ENCODE measurements at regions not wholly inside any gene's neighbourhood (a gene's known extent, or its start where the extent isn't known, plus 50 kb on each side); places are given as distances from the start of the nearest gene placed in this dataset.

DNA sequence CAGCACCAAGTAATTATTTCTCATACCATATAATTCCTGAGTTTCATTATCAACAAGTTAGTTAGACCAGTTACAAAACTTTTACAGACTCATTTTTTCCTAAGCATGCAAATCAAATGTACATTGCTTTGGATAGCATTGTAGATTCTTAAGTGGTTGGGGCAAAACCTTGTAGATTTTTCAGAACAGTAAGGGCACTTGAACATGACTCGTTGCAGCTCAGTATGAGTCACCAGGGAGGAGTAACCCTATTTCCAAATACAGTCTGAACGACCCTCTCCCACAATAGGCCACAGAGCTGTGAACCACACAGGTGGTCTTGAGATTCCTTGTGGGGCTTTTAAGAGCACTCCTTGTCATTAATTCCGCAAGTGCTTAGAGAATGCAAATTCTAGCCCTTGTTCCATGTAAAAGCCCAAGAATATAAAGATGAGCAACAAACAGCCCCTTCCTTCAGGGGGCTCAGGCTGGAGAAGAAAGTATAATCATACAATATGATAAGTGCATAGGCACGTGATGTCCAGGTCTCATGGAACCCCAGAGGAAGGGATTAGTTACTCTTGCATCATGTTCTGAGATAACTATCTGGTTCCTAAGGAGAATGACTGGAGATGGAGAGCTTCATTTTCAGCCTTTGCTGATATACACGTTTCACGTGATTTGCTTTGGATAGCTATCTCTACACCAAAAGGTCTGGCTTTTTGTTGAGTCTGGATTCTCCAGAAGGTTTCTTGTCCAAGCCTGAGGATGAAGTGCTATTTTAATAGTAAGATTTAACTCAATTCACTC lies 295.7 kb downstream of the KCNN2 start:
- Histone ChIP-seq H3K9ac (ENCODE audit: low read length) (no peak overlapping the region), H3K9me2 (replicated peaks; ENCODE audit: insufficient read depth, low read length) (no peaks in the 10 kb centered on the region), H2AFZ (ENCODE audit: low read depth, low read length, severe bottlenecking) (no peak overlapping the region), H3K4me3 (ENCODE audit: insufficient read depth, low read length, poor library complexity, severe bottlenecking) (no peak overlapping the region), H3K27ac (ENCODE audit: low read depth, low read length) (no peak overlapping the region), H3K36me3 (ENCODE audit: low read length) (no peaks in the 10 kb centered on the region), H4K20me1 (ENCODE audit: low read depth, low read length) (no peaks in the 10 kb centered on the region), H3F3A (ENCODE audit: insufficient read depth) (no peaks in the 10 kb centered on the region), H3K79me2 (ENCODE audit: insufficient read depth, low read length) (no peaks in the 10 kb centered on the region), H3K27me3 (ENCODE audit: low read length) (no peaks in the 10 kb centered on the region), H3K4me2 (ENCODE audit: low read depth, low read length, poor library complexity, severe bottlenecking) (no peak overlapping the region), H3K9me3 (ENCODE audit: insufficient read depth, low read length) (no peaks in the 10 kb centered on the region)
- TF ChIP-seq EZH2phosphoT487 (conservative IDR thresholded peaks at IDR 0.05; ENCODE audit: low read length): no peak
- TF ChIP-seq, protein P1, sequence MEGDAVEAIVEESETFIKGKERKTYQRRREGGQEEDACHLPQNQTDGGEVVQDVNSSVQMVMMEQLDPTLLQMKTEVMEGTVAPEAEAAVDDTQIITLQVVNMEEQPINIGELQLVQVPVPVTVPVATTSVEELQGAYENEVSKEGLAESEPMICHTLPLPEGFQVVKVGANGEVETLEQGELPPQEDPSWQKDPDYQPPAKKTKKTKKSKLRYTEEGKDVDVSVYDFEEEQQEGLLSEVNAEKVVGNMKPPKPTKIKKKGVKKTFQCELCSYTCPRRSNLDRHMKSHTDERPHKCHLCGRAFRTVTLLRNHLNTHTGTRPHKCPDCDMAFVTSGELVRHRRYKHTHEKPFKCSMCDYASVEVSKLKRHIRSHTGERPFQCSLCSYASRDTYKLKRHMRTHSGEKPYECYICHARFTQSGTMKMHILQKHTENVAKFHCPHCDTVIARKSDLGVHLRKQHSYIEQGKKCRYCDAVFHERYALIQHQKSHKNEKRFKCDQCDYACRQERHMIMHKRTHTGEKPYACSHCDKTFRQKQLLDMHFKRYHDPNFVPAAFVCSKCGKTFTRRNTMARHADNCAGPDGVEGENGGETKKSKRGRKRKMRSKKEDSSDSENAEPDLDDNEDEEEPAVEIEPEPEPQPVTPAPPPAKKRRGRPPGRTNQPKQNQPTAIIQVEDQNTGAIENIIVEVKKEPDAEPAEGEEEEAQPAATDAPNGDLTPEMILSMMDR (IDR thresholded peaks at IDR 0.05; ENCODE audit: insufficient read depth, low read length, poor library complexity, severe bottlenecking): no peak

DNA sequence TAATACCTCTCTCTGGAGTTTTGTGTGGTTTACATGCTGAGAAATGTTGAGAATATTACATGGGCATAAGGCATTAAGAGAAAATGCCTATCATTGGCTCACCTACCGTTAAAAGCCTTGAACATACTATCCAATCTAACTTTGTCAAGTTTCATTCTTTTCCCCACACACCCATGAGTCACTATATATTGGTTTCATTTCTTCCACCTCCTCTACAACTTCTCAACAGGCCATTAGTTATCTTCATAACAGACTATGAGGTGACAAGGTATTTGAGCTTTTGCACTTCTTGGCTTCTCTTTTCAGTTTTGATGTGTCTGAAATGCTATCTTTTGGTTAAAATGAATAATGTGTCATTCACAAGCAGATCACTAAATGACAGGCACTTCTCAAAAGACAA lies 288.0 kb downstream of the KCNN2 start:
- Histone ChIP-seq H4K20me1 (ENCODE audit: low read depth, low read length) (no peaks in the 10 kb centered on the region), H2AFZ (ENCODE audit: low read depth, low read length, severe bottlenecking) (no peak overlapping the region), H3K27ac (ENCODE audit: low read depth, low read length) (no peak overlapping the region), H3F3A (ENCODE audit: insufficient read depth) (no peaks in the 10 kb centered on the region), H3K27me3 (ENCODE audit: low read length) (no peaks in the 10 kb centered on the region), H3K79me2 (ENCODE audit: insufficient read depth, low read length) (no peaks in the 10 kb centered on the region), H3K4me2 (ENCODE audit: low read depth, low read length, poor library complexity, severe bottlenecking) (no peak overlapping the region), H3K4me3 (ENCODE audit: insufficient read depth, low read length, poor library complexity, severe bottlenecking) (no peak overlapping the region), H3K9me2 (replicated peaks; ENCODE audit: insufficient read depth, low read length) (no peaks in the 10 kb centered on the region), H3K9ac (ENCODE audit: low read length) (no peak overlapping the region), H3K9me3 (ENCODE audit: insufficient read depth, low read length) (no peaks in the 10 kb centered on the region), H3K36me3 (ENCODE audit: low read length) (no peaks in the 10 kb centered on the region)
- no peak for TF ChIP-seq EZH2phosphoT487 (conservative IDR thresholded peaks at IDR 0.05; ENCODE audit: low read length)
- TF ChIP-seq, protein P1 (IDR thresholded peaks at IDR 0.05; ENCODE audit: insufficient read depth, low read length, poor library complexity, severe bottlenecking): no peak

DNA sequence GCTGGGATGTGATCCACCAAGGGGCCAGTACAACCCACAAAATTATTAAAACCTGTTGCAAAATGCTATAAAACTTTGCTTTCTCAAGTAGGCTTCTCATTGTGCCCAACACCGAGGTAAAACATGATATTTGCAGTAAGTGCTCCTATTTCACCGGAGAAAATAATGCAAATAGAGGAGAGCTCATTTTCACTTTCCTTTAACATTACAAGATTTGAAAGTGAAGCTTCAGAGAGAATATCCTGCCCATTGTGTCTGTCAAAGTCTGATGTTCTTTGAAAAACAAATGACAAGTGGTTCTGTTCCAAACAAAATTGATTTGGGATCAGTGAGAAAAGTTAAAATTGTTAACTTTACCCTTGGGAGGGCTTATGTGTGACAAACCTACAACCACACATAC lies 287.1 kb downstream of the KCNN2 start:
- H3K79me2 ChIP-seq (ENCODE audit: insufficient read depth, low read length): no peaks in the 10 kb centered on the region
- no peaks in the 10 kb centered on the region for H3K36me3 ChIP-seq (ENCODE audit: low read length)
- H3K4me3 ChIP-seq (ENCODE audit: insufficient read depth, low read length, poor library complexity, severe bottlenecking): no peak overlapping the region
- no peak overlapping the region for H2AFZ ChIP-seq (ENCODE audit: low read depth, low read length, severe bottlenecking)
- no peaks in the 10 kb centered on the region for H3F3A ChIP-seq (ENCODE audit: insufficient read depth)
- H3K9ac ChIP-seq (ENCODE audit: low read length): no peak overlapping the region
- no peaks in the 10 kb centered on the region for H3K27me3 ChIP-seq (ENCODE audit: low read length)
- no peak overlapping the region for H3K27ac ChIP-seq (ENCODE audit: low read depth, low read length)
- no peak overlapping the region for H3K4me2 ChIP-seq (ENCODE audit: low read depth, low read length, poor library complexity, severe bottlenecking)
- TF ChIP-seq, protein P1 (IDR thresholded peaks at IDR 0.05; ENCODE audit: insufficient read depth, low read length, poor library complexity, severe bottlenecking): no peak
- no peak for TF ChIP-seq EZH2phosphoT487 (conservative IDR thresholded peaks at IDR 0.05; ENCODE audit: low read length)
- H4K20me1 ChIP-seq (ENCODE audit: low read depth, low read length): no peaks in the 10 kb centered on the region
- no peaks in the 10 kb centered on the region for H3K9me3 ChIP-seq (ENCODE audit: insufficient read depth, low read length)
- no peaks in the 10 kb centered on the region for H3K9me2 ChIP-seq (replicated peaks; ENCODE audit: insufficient read depth, low read length)

Measured in SU-DHL-6 (cell line).